H9 (cell line): ENCODE measurements at regions not wholly inside any gene's neighbourhood (a gene's known extent, or its start where the extent isn't known, plus 50 kb on each side); places are given as distances from the start of the nearest gene placed in this dataset.

Source experiments
- DNase-seq: peaks from one replicate; pipeline ENCODE4 v3.0.0-alpha.2; 2017
- H2AFZ ChIP-seq: one replicate; pipeline ENCODE4 v1.6.1; 2013; ENCODE audit warnings: mild to moderate bottlenecking, low read length, control low read depth, moderate library complexity
- H2AK5ac ChIP-seq: 2 replicates; pipeline ENCODE4 v1.6.1; 2013; ENCODE audit warnings: low read length, control low read depth, mixed read lengths; ENCODE audit not compliant: insufficient read length
- H2BK120ac ChIP-seq: one replicate; pipeline ENCODE4 v1.6.1; 2013; ENCODE audit warnings: low read depth, mild to moderate bottlenecking, low read length, control low read depth, inconsistent platforms; ENCODE audit not compliant: poor library complexity, severe bottlenecking
- H2BK12ac ChIP-seq: 2 replicates; pipeline ENCODE4 v1.6.1; 2013; ENCODE audit warnings: low read length, control low read depth, mixed read lengths, low read depth; ENCODE audit not compliant: insufficient read length
- H2BK15ac ChIP-seq: 2 replicates; pipeline ENCODE4 v1.6.1; 2013; ENCODE audit warnings: low read depth, low read length, control low read depth
- H2BK20ac ChIP-seq: one replicate; pipeline ENCODE4 v1.6.1; 2013; ENCODE audit warnings: low read depth, mild to moderate bottlenecking, low read length, control low read depth, inconsistent platforms; ENCODE audit not compliant: poor library complexity, severe bottlenecking
- H2BK5ac ChIP-seq: 2 replicates; pipeline ENCODE4 v1.6.1; 2013; ENCODE audit warnings: low read length, control low read depth, mixed read lengths; ENCODE audit not compliant: insufficient read length
- H3K14ac ChIP-seq: 2 replicates; pipeline ENCODE4 v1.6.1; 2013; ENCODE audit warnings: low read length, control low read depth; ENCODE audit not compliant: insufficient read depth
- H3K18ac ChIP-seq: 2 replicates; pipeline ENCODE4 v1.6.1; 2013; ENCODE audit warnings: low read depth, mild to moderate bottlenecking, mixed read lengths, low read length, control low read depth; ENCODE audit not compliant: insufficient read length
- H3K23ac ChIP-seq: 2 replicates; pipeline ENCODE4 v1.6.1; 2013; ENCODE audit warnings: low read length, control low read depth, mixed read lengths, low read depth; ENCODE audit not compliant: insufficient read length
- H3K23me2 ChIP-seq: 2 replicates; pipeline ENCODE4 v1.6.1; 2013; ENCODE audit warnings: low read depth, mild to moderate bottlenecking, mixed read lengths, low read length, control low read depth; ENCODE audit not compliant: insufficient read length, poor library complexity, severe bottlenecking
- H3K27ac ChIP-seq: 2 replicates; pipeline ENCODE4 v1.5.1; 2013; ENCODE audit warnings: low read length, control low read depth, mixed read lengths, low read depth; ENCODE audit not compliant: insufficient read length
- H3K27me3 ChIP-seq: 2 replicates; pipeline ENCODE4 v1.6.1; 2013; ENCODE audit warnings: low read length, control low read depth, inconsistent platforms; ENCODE audit not compliant: insufficient read depth
- H3K4ac ChIP-seq: 2 replicates; pipeline ENCODE4 v1.6.1; 2013; ENCODE audit warnings: low read depth, mild to moderate bottlenecking, control low read depth, inconsistent platforms, low read length, moderate library complexity
- H3K4me1 ChIP-seq: 2 replicates; pipeline ENCODE4 v1.6.1; 2013; ENCODE audit warnings: low read length, control low read depth, inconsistent platforms; ENCODE audit not compliant: insufficient read depth
- H3K4me2 ChIP-seq: 2 replicates; pipeline ENCODE4 v1.6.1; 2013; ENCODE audit warnings: low read length, control low read depth, mixed read lengths; ENCODE audit not compliant: insufficient read length, insufficient read depth
- H3K56ac ChIP-seq: 2 replicates; pipeline ENCODE4 v1.6.1; 2013; ENCODE audit warnings: low read depth, mild to moderate bottlenecking, mixed read lengths, low read length, control low read depth; ENCODE audit not compliant: insufficient read length
- H3K79me1 ChIP-seq: 2 replicates; pipeline ENCODE4 v1.6.1; 2013; ENCODE audit warnings: low read depth, mild to moderate bottlenecking, moderate library complexity, low read length, control low read depth, inconsistent platforms; ENCODE audit not compliant: insufficient read depth, poor library complexity, severe bottlenecking
- H3K79me2 ChIP-seq: 2 replicates; pipeline ENCODE4 v1.6.1; 2013; ENCODE audit warnings: low read length, control low read depth, inconsistent platforms; ENCODE audit not compliant: insufficient read depth
- H3K9ac ChIP-seq: 2 replicates; pipeline ENCODE4 v1.6.1; 2013; ENCODE audit warnings: low read length, control low read depth, mixed read lengths; ENCODE audit not compliant: insufficient read length; ENCODE audit errors: extremely low read depth
- H3K9me3 ChIP-seq: one replicate; pipeline ENCODE4 v1.6.1; 2013; ENCODE audit warnings: low read depth, low read length, inconsistent platforms; ENCODE audit not compliant: control insufficient read depth
- H3T11ph ChIP-seq: one replicate; pipeline ENCODE4 v1.6.1; 2013; ENCODE audit warnings: mild to moderate bottlenecking, low read length, control low read depth, inconsistent platforms
- H4K20me1 ChIP-seq: one replicate; pipeline ENCODE4 v1.6.1; 2013; ENCODE audit not compliant: control insufficient read depth, insufficient read length, insufficient read depth
- H4K5ac ChIP-seq: 2 replicates; pipeline ENCODE4 v1.6.1; 2013; ENCODE audit warnings: low read depth, mild to moderate bottlenecking, mixed read lengths, low read length, control low read depth; ENCODE audit not compliant: insufficient read length
- H4K8ac ChIP-seq: replicated peaks from 2 replicates; pipeline ENCODE4 v1.6.1; 2013; ENCODE audit warnings: low read length, control low read depth, mixed read lengths, low read depth; ENCODE audit not compliant: insufficient read length
- H4K91ac ChIP-seq: 2 replicates; pipeline ENCODE4 v1.6.1; 2013; ENCODE audit warnings: low read depth, mild to moderate bottlenecking, moderate library complexity, mixed read lengths, low read length, control low read depth; ENCODE audit not compliant: insufficient read length
- H3K27ac Mint-ChIP-seq, 3 experiments: 2 replicates in 2 of 3; 3 replicates in 1 of 3; pipeline ENCODE4 v1.8.0; 2020 to 2021; ENCODE audit warnings: mixed read lengths in 3 of 3, mild to moderate bottlenecking in 1 of 3, moderate library complexity in 1 of 3
- H3K27me3 Mint-ChIP-seq: 2 replicates; pipeline ENCODE4 v1.8.0; 2021; ENCODE audit warnings: low read depth, mild to moderate bottlenecking, moderate library complexity, mixed read lengths
- H3K36me3 Mint-ChIP-seq, 3 experiments: 2 replicates in 2 of 3; 3 replicates in 1 of 3; pipeline ENCODE4 v1.8.0; 2020 to 2021; ENCODE audit warnings: low read depth in 3 of 3, mixed read lengths in 3 of 3; ENCODE audit not compliant: insufficient read depth in 1 of 3
- H3K4me1 Mint-ChIP-seq, 2 experiments: 2 replicates each; pipeline ENCODE4 v1.8.0; 2020; ENCODE audit warnings: mixed read lengths in 2 of 2
- H3K4me3 Mint-ChIP-seq, 2 experiments: 2 replicates in 1 of 2; 3 replicates in 1 of 2; pipeline ENCODE4 v1.8.0; 2020 to 2021; ENCODE audit warnings: mild to moderate bottlenecking in 2 of 2, mixed read lengths in 2 of 2, moderate library complexity in 1 of 2
- H3K9me3 Mint-ChIP-seq, 2 experiments: 2 replicates in 1 of 2; 3 replicates in 1 of 2; pipeline ENCODE4 v1.8.0; 2020; ENCODE audit warnings: mild to moderate bottlenecking in 2 of 2, mixed read lengths in 2 of 2, moderate library complexity in 1 of 2
- CTCF ChIP-seq: fragments of 200-600 bp; sonication (generic); conservative IDR thresholded peaks from 3 replicates; pipeline ENCODE4 v1.8.0; 2021; ENCODE audit warnings: antibody characterized with exemption, mild to moderate bottlenecking
- WGBS: extraction: QIAGEN DNeasy Blood & Tissue Kit; methylation state at CpG from one replicate; pipeline ENCODE4 v1.1.7; 2013; ENCODE audit warnings: missing lambda C conversion rate, low lambda C conversion rate, mixed read lengths; ENCODE audit not compliant: insufficient read length; ENCODE audit errors: extremely low coverage; 5-methylcytosine and 5-hydroxymethylcytosine counted together

- DNase-seq: no peak
- Histone ChIP-seq H2BK12ac (no peak overlapping the region), H3K18ac (no peak overlapping the region), H2BK15ac (no peak overlapping the region), H2AFZ (no peak overlapping the region), H2BK5ac (no peak overlapping the region), H3K4ac (no peak overlapping the region), H4K91ac (no peak overlapping the region), H3K14ac (no peak overlapping the region), H3K9me3 (no peaks in the 10 kb centered on the region), H3K4me1 (no peaks in the 10 kb centered on the region), H3K79me2 (no peaks in the 10 kb centered on the region), H3K27me3 (no peaks in the 10 kb centered on the region), H3K56ac (no peak overlapping the region), H4K20me1 (no peaks in the 10 kb centered on the region), H3K27ac (no peak overlapping the region), H3K23me2 (no peaks in the 10 kb centered on the region), H3K79me1 (no peaks in the 10 kb centered on the region), H4K8ac (no peak overlapping the region), H3K9ac (no peak overlapping the region), H4K5ac (no peak overlapping the region), H3K4me2 (no peak overlapping the region), H2AK5ac (no peak overlapping the region), H3K23ac (no peak overlapping the region), H2BK20ac (no peak overlapping the region), H2BK120ac (no peak overlapping the region), H3T11ph (no peak overlapping the region)
- Mint-ChIP-seq H3K4me3 (no peak overlapping the region), H3K27ac (no peak overlapping the region), H3K4me1 (peaks cover 22 to 23% of the 10 kb centered on the region in 2 experiments), H3K9me3 (0 out of 5 replicates have a peak, but pooled peaks cover 0 to 3% of the 10 kb centered on the region in 2 experiments), H3K27me3 (peaks cover 11% of the 10 kb centered on the region), H3K36me3 (no peaks in the 10 kb centered on the region)
- TF ChIP-seq CTCF: no peak
- no CpG with 5 or more reads among the region's 8 CpGs for WGBS
These were observed 163.2 kb downstream of the PRKX start for GRCh38 chrX:3550160-3550751.
